K562 (cell line): ENCODE measurements at regions not wholly inside any gene's neighbourhood (a gene's known extent, or its start where the extent isn't known, plus 50 kb on each side); places are given as distances from the start of the nearest gene placed in this dataset.

Experiments used
- ATF4 ChIP-seq: fragments of 450-650 bp; formaldehyde crosslinking; IDR thresholded peaks from 2 replicates; pipeline ENCODE4 v1.4.0; 2022; ENCODE audit warnings: mild to moderate bottlenecking, moderate library complexity
- CUX1 ChIP-seq: fragments of 200-800 bp; sonication (Bioruptor generic); IDR thresholded peaks from 2 replicates; pipeline ENCODE4 v1.6.1; 2016; ENCODE audit warnings: missing genetic modification characterization, missing compliant biosample characterization
- HMG20A ChIP-seq: fragments of 450-650 bp; formaldehyde crosslinking; conservative IDR thresholded peaks from 2 replicates; pipeline ENCODE4 v1.4.0; 2020; ENCODE audit warnings: mild to moderate bottlenecking, mixed read lengths
- HNRNPL ChIP-seq: fragments of 200-400 bp; formaldehyde crosslinking; IDR thresholded peaks from 2 replicates; pipeline ENCODE4 v1.6.1; 2017; ENCODE audit warnings: low read depth, mild to moderate bottlenecking, low read length
- PATZ1 ChIP-seq: fragments of 250-450 bp; sonication (Bioruptor Pico); IDR thresholded peaks from 2 replicates; pipeline ENCODE4 v1.5.0; 2020; ENCODE audit warnings: mild to moderate bottlenecking, borderline replicate concordance
- RREB1 ChIP-seq: fragments of 250-450 bp; sonication (Bioruptor Pico); IDR thresholded peaks from 2 replicates; pipeline ENCODE4 v1.4.0; 2020
- SIRT6 ChIP-seq: IDR thresholded peaks from one replicate; pipeline ENCODE4 v1.6.1; 2012; ENCODE audit warnings: low read depth, mild to moderate bottlenecking, control low read depth, inconsistent platforms, low read length, moderate library complexity
- STAG1 ChIP-seq: sonication (generic); formaldehyde crosslinking; IDR thresholded peaks from 2 replicates; pipeline ENCODE4 v1.5.0; 2020; ENCODE audit warnings: missing genetic modification reagents, borderline replicate concordance
- ZBTB1 ChIP-seq: sonication (generic); formaldehyde crosslinking; IDR thresholded peaks from 2 replicates; pipeline ENCODE4 v1.8.1; 2023; ENCODE audit warnings: missing genetic modification reagents, low read depth, mild to moderate bottlenecking, borderline replicate concordance

GRCh38 chr18:71666481-71666880 lies 877.7 kb downstream of the CBLN2 start (continued):
- no peak for TF ChIP-seq RREB1
- no peak for TF ChIP-seq PATZ1 (CRISPR knock-in tag)
- TF ChIP-seq HNRNPL: no peak
- TF ChIP-seq ZBTB1: no peak
- TF ChIP-seq HMG20A (CRISPR knock-in tag): no peak
- no peak for TF ChIP-seq SIRT6
- no peak for TF ChIP-seq ATF4 (CRISPR knock-in tag)
- TF ChIP-seq CUX1 (CRISPR knock-in tag): no peak
- no peak for TF ChIP-seq STAG1 (CRISPR knock-in tag)
- TF ChIP-seq, all 486 proteins: peak for 0
